ENCODE measurements at regions not wholly inside any gene's neighbourhood (a gene's known extent, or its start where the extent isn't known, plus 50 kb on each side); places are given as distances from the start of the nearest gene placed in this dataset.

DNA sequence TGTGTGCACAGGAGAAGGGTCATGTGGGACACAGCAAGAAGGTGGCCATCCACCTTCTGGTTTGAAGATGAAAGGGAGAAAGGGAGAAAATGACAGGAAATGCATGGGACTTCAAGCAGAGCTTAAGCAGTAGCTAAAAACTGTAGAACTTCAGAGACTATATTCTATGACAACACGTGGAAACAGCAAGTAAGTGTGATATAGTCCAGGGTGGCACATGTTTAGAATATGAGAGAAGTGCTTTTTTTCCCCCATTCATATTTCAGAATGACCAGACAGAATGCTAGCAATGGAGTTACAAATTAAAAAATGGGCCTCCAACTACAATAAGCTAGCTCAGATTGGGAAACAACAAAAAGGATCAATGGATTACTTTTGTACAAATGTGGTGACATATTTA lies 1042.2 kb downstream of the TMEM182 start (continued):
- TF ChIP-seq YY1 (IDR thresholded peaks at IDR 0.05; ENCODE audit: low read depth) (no peak), ELF1 (IDR thresholded peaks at IDR 0.05) (no peak), TCF12 (IDR thresholded peaks at IDR 0.05) (no peak), EZH2phosphoT487 (IDR thresholded peaks at IDR 0.05; ENCODE audit: borderline replicate concordance, low read depth) (no peak), MXI1 (IDR thresholded peaks at IDR 0.05; ENCODE audit: low read depth, low read length) (no peak), POLR2AphosphoS5 (IDR thresholded peaks at IDR 0.05; ENCODE audit: low read depth, low read length) (no peak), RFX5 (IDR thresholded peaks at IDR 0.05; ENCODE audit: low read length) (no peak)

DNA sequence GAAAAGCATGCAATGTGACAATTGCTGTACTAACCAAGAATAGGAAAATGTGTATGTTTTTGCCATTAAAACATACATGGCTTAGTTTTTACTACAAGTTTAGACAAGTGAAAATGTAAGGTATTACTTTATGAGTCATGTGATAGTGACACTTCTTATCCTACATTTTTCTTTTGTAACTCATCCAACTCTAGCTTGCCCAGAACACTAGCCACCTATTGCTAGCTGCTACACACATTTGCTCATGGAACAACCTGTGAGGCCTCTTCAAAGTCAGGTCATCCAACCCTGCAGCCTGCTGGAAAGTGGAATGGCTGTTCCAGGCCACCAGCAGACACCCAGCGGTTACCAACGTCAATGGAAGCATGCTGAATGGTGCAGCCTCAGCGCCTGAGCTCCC lies 1043.9 kb downstream of the TMEM182 start:
- Histone ChIP-seq H4K20me1 (ENCODE audit: insufficient read depth) (no peaks in the 10 kb centered on the region), H3K4me2 (no peak overlapping the region), H3K36me3 (replicated peaks in 1 of 2; ENCODE audit: control insufficient read depth in 1 of 2, insufficient read depth in 2 of 2, low read length in 1 of 2) (no peaks in the 10 kb centered on the region), H3K4me1 (ENCODE audit: control insufficient read depth in 1 of 2, insufficient read depth in 2 of 2, low read depth in 1 of 2, low read length in 1 of 2) (no peaks in the 10 kb centered on the region), H2AFZ (ENCODE audit: low read depth) (no peak overlapping the region), H3F3A (replicated peaks; ENCODE audit: insufficient read depth) (no peaks in the 10 kb centered on the region), H3K9me3 (no peaks in the 10 kb centered on the region), H3K4me3 (ENCODE audit: low read depth in 2 of 2, low read length in 1 of 2) (no peak overlapping the region), H3K9me2 (no peaks in the 10 kb centered on the region), H3K27me3 (ENCODE audit: insufficient read depth) (no peaks in the 10 kb centered on the region), H3K27ac (ENCODE audit: low read depth in 2 of 2, low read length in 1 of 2) (no peak overlapping the region), H3K79me2 (ENCODE audit: insufficient read depth) (no peaks in the 10 kb centered on the region), H3K9ac (no peak overlapping the region)
- no peak for DNase-seq
- CTCF ChIA-PET = no interaction called here
- POLR2A ChIA-PET = no interaction called here
- TF ChIP-seq SMC3 (IDR thresholded peaks at IDR 0.05; ENCODE audit: low read depth, low read length) = no peak
- no peak for TF ChIP-seq TAF1 (IDR thresholded peaks at IDR 0.05; ENCODE audit: borderline replicate concordance, low read depth, low read length)
- TF ChIP-seq MXI1 (IDR thresholded peaks at IDR 0.05; ENCODE audit: low read depth, low read length) = no peak
- TF ChIP-seq, protein P1, sequence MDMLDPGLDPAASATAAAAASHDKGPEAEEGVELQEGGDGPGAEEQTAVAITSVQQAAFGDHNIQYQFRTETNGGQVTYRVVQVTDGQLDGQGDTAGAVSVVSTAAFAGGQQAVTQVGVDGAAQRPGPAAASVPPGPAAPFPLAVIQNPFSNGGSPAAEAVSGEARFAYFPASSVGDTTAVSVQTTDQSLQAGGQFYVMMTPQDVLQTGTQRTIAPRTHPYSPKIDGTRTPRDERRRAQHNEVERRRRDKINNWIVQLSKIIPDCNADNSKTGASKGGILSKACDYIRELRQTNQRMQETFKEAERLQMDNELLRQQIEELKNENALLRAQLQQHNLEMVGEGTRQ (IDR thresholded peaks at IDR 0.05; ENCODE audit: borderline replicate concordance, low read depth, low read length) = no peak
- TF ChIP-seq SIN3A (IDR thresholded peaks at IDR 0.05; ENCODE audit: borderline replicate concordance, low read depth, low read length) = no peak
- no peak for TF ChIP-seq FOXJ3 (CRISPR knock-in tag; IDR thresholded peaks at IDR 0.05)
- TF ChIP-seq, protein P2, sequence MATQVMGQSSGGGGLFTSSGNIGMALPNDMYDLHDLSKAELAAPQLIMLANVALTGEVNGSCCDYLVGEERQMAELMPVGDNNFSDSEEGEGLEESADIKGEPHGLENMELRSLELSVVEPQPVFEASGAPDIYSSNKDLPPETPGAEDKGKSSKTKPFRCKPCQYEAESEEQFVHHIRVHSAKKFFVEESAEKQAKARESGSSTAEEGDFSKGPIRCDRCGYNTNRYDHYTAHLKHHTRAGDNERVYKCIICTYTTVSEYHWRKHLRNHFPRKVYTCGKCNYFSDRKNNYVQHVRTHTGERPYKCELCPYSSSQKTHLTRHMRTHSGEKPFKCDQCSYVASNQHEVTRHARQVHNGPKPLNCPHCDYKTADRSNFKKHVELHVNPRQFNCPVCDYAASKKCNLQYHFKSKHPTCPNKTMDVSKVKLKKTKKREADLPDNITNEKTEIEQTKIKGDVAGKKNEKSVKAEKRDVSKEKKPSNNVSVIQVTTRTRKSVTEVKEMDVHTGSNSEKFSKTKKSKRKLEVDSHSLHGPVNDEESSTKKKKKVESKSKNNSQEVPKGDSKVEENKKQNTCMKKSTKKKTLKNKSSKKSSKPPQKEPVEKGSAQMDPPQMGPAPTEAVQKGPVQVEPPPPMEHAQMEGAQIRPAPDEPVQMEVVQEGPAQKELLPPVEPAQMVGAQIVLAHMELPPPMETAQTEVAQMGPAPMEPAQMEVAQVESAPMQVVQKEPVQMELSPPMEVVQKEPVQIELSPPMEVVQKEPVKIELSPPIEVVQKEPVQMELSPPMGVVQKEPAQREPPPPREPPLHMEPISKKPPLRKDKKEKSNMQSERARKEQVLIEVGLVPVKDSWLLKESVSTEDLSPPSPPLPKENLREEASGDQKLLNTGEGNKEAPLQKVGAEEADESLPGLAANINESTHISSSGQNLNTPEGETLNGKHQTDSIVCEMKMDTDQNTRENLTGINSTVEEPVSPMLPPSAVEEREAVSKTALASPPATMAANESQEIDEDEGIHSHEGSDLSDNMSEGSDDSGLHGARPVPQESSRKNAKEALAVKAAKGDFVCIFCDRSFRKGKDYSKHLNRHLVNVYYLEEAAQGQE (IDR thresholded peaks at IDR 0.05; ENCODE audit: low read depth, low read length) = no peak
- no peak for TF ChIP-seq NFIC (IDR thresholded peaks at IDR 0.05; ENCODE audit: borderline replicate concordance)
- TF ChIP-seq NRF1 (IDR thresholded peaks at IDR 0.05; ENCODE audit: low read depth, low read length) = no peak
- no peak for TF ChIP-seq TCF12 (IDR thresholded peaks at IDR 0.05)
- TF ChIP-seq, protein P3, sequence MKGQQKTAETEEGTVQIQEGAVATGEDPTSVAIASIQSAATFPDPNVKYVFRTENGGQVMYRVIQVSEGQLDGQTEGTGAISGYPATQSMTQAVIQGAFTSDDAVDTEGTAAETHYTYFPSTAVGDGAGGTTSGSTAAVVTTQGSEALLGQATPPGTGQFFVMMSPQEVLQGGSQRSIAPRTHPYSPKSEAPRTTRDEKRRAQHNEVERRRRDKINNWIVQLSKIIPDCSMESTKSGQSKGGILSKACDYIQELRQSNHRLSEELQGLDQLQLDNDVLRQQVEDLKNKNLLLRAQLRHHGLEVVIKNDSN (IDR thresholded peaks at IDR 0.05; ENCODE audit: borderline replicate concordance, low read depth) = no peak
- WGBS (ENCODE audit: low lambda C conversion rate) = 0% methylated on average over 3 of the region's 3 CpGs
